Activated CD8-positive, alpha-beta T cell treated with anti-CD3 and anti-CD28 coated beads for 36 hours (primary cell): ENCODE measurements at regions not wholly inside any gene's neighbourhood (a gene's known extent, or its start where the extent isn't known, plus 50 kb on each side); places are given as distances from the start of the nearest gene placed in this dataset.

Experiments
- ATAC-seq: fragments of 200-7000 bp; cut with Tn5 transposase; one replicate; pipeline ENCODE4 v1.10.0; 2021; ENCODE audit warnings: mild to moderate bottlenecking, moderate library complexity
- CTCF ChIA-PET: fragments of 350-600 bp; sonication (Branson Sonifier 250); formaldehyde crosslinking; loops from one replicate; lab custom pipeline; 2021; ENCODE audit warnings: antibody characterized with exemption; lab: Charles Lee
- POLR2A ChIA-PET: fragments of 350-600 bp; sonication (Branson Sonifier 250); formaldehyde crosslinking; loops from one replicate; lab custom pipeline; 2021; ENCODE audit warnings: antibody characterized with exemption; lab: Charles Lee
- DNase-seq: peaks from one replicate; pipeline ENCODE4 v3.0.0-alpha.2; 2020
- H3K27ac Mint-ChIP-seq: one replicate; pipeline ENCODE4 v1.8.0; 2021; ENCODE audit warnings: mild to moderate bottlenecking, mixed read lengths
- H3K27me3 Mint-ChIP-seq: one replicate; pipeline ENCODE4 v1.8.0; 2021; ENCODE audit warnings: mixed read lengths
- H3K36me3 Mint-ChIP-seq: one replicate; pipeline ENCODE4 v1.8.0; 2021; ENCODE audit warnings: low read depth, mixed read lengths
- H3K4me1 Mint-ChIP-seq: one replicate; pipeline ENCODE4 v1.8.0; 2021; ENCODE audit warnings: low read depth, mixed read lengths
- H3K4me3 Mint-ChIP-seq: one replicate; pipeline ENCODE4 v1.8.0; 2021; ENCODE audit warnings: mild to moderate bottlenecking, moderate library complexity, mixed read lengths
- H3K9me3 Mint-ChIP-seq: one replicate; pipeline ENCODE4 v1.8.0; 2021; ENCODE audit warnings: mixed read lengths
- intact Hi-C: fragments of 100-400 bp; cut with micrococcal nuclease; formaldehyde crosslinking; loops from one replicate; pipeline ENCODE4 v1.10.0; 2022
- TF ChIP-seq, protein P1 (sequence below): fragments of 200-600 bp; IDR thresholded peaks from one replicate; pipeline ENCODE4 v1.8.0; 2022; ENCODE audit warnings: antibody characterized with exemption, mild to moderate bottlenecking

- intact Hi-C loops = no loop called here
- peaks cover 4% of the 10 kb centered on the region for H3K9me3 Mint-ChIP-seq
- H3K27ac Mint-ChIP-seq = no peak overlapping the region
- POLR2A ChIA-PET = no interaction called here
- H3K36me3 Mint-ChIP-seq = no peaks in the 10 kb centered on the region
- no peak overlapping the region for H3K4me3 Mint-ChIP-seq
- CTCF ChIA-PET = interaction anchor here (1.2 kb wide), 1 partner anchor 583 kb away, joined by 3 read pairs; no protein-coding TSS in a partner anchor
- no peaks in the 10 kb centered on the region for H3K27me3 Mint-ChIP-seq
- DNase-seq (no peak), ATAC-seq (no peak)
- TF ChIP-seq, protein P1, sequence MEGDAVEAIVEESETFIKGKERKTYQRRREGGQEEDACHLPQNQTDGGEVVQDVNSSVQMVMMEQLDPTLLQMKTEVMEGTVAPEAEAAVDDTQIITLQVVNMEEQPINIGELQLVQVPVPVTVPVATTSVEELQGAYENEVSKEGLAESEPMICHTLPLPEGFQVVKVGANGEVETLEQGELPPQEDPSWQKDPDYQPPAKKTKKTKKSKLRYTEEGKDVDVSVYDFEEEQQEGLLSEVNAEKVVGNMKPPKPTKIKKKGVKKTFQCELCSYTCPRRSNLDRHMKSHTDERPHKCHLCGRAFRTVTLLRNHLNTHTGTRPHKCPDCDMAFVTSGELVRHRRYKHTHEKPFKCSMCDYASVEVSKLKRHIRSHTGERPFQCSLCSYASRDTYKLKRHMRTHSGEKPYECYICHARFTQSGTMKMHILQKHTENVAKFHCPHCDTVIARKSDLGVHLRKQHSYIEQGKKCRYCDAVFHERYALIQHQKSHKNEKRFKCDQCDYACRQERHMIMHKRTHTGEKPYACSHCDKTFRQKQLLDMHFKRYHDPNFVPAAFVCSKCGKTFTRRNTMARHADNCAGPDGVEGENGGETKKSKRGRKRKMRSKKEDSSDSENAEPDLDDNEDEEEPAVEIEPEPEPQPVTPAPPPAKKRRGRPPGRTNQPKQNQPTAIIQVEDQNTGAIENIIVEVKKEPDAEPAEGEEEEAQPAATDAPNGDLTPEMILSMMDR = no peak
- no peaks in the 10 kb centered on the region for H3K4me1 Mint-ChIP-seq
Observed at GRCh38 chr4:176464748-176465147, 145.0 kb downstream of the SPCS3 start.

DNA sequence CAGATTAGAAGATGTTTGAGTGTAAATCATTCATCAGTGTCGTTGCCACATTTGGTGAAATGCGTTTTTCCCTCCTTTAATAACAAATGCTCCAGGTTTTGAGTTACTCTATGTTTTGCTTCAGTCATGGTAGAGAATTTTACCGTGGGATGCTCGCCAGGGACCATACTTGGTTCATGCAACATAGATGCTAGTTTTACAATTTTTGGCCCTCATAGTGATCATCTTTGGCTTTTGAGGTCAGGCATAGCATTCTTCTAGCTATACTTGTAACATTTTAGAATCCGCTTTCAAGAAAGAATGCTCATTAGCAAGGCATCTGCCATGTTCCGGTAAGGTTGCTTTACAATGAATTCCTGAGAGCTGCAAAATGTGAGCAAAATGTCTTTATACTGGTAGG lies 147.2 kb downstream of the SPCS3 start:
- Mint-ChIP-seq H3K4me1 (no peaks in the 10 kb centered on the region), H3K27ac (no peak overlapping the region), H3K9me3 (peaks cover 4% of the 10 kb centered on the region), H3K36me3 (no peaks in the 10 kb centered on the region), H3K27me3 (no peaks in the 10 kb centered on the region), H3K4me3 (no peak overlapping the region)
- DNase-seq (no peak), ATAC-seq (no peak)
- ChIA-PET POLR2A (no interaction called here), CTCF (no interaction called here)
- TF ChIP-seq, protein P1 = no peak
- intact Hi-C loops = no loop called here

- H3K4me1 Mint-ChIP-seq = no peaks in the 10 kb centered on the region
- no peak for ATAC-seq
- H3K36me3 Mint-ChIP-seq = no peaks in the 10 kb centered on the region
- H3K4me3 Mint-ChIP-seq = no peak overlapping the region
- H3K9me3 Mint-ChIP-seq = peaks cover 1% of the 10 kb centered on the region
- POLR2A ChIA-PET = no interaction called here
- CTCF ChIA-PET = no interaction called here
- intact Hi-C loops = no loop called here
- no peak overlapping the region for H3K27ac Mint-ChIP-seq
- TF ChIP-seq, protein P1 = no peak
- no peak for DNase-seq
- H3K27me3 Mint-ChIP-seq = no peaks in the 10 kb centered on the region
Observed at GRCh38 chr4:176469546-176469945, 149.8 kb downstream of the SPCS3 start.

DNA sequence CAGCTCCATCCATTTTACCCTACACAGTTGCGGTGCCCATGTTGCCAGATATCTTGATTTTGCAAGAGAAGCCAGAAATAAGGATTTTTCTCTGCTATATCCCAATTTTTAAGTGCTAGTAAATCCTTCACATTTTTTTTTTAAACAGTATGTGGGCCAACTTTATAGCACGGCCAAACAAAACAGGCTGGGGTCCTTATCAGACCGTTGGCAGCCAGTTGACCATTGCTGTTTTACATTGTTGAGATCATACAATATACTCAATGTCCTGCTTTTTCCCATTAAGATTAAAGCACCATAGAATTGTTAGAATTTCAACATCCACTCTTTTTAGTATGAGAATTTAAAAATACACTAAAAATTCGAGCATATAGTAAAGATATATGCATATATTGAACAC lies 150.9 kb downstream of the SPCS3 start:
- no peaks in the 10 kb centered on the region for H3K36me3 Mint-ChIP-seq
- no peak overlapping the region for H3K27ac Mint-ChIP-seq
- H3K4me3 Mint-ChIP-seq = no peak overlapping the region
- TF ChIP-seq, protein P1 = no peak
- DNase-seq = no peak
- POLR2A ChIA-PET = no interaction called here
- no peaks in the 10 kb centered on the region for H3K27me3 Mint-ChIP-seq
- H3K4me1 Mint-ChIP-seq = no peaks in the 10 kb centered on the region
- intact Hi-C loops = no loop called here
- CTCF ChIA-PET = no interaction called here
- no peak for ATAC-seq
- H3K9me3 Mint-ChIP-seq = peaks cover 4% of the 10 kb centered on the region

- TF ChIP-seq, protein P1 = no peak
- Mint-ChIP-seq H3K27me3 (no peaks in the 10 kb centered on the region), H3K4me1 (peaks cover 2% of the 10 kb centered on the region), H3K4me3 (no peak overlapping the region), H3K9me3 (peaks cover 8% of the 10 kb centered on the region), H3K36me3 (no peaks in the 10 kb centered on the region), H3K27ac (no peak overlapping the region)
- POLR2A ChIA-PET = no interaction called here
- DNase-seq (no peak), ATAC-seq (no peak)
- intact Hi-C loops = no loop called here
- CTCF ChIA-PET = no interaction called here
Observed at GRCh38 chr4:176475067-176475466, 155.3 kb downstream of the SPCS3 start.
